Lower leg skin (tissue), 4 donors: ENCODE measurements at regions not wholly inside any gene's neighbourhood (a gene's known extent, or its start where the extent isn't known, plus 50 kb on each side); places are given as distances from the start of the nearest gene placed in this dataset.

Source experiments
- DNase-seq, 2 donors: peaks; one replicate each; pipeline ENCODE4 v3.0.0-alpha.2; 2019; ENCODE audit warnings: low spot score in 2 of 2
- H3K4me3 ChIP-seq: fragments of 200-600 bp; sonication (generic); 2 replicates; pipeline ENCODE4 v1.5.1; 2017; ENCODE audit warnings: mild to moderate bottlenecking, low read depth; ENCODE audit not compliant: poor library complexity, severe bottlenecking
- CTCF ChIP-seq, 3 donors: fragments of 450-650 bp; IDR thresholded peaks; one replicate each; pipeline ENCODE4 v1.5.1; 2016; ENCODE audit warnings: antibody characterized with exemption in 3 of 3, mild to moderate bottlenecking in 3 of 3, moderate library complexity in 2 of 3
- POLR2A ChIP-seq, 2 donors: fragments of 450-650 bp; IDR thresholded peaks; one replicate each; pipeline ENCODE4 v1.6.1; 2016 to 2017; ENCODE audit warnings: antibody characterized with exemption in 2 of 2, mild to moderate bottlenecking in 1 of 2, moderate library complexity in 1 of 2
- WGBS, 2 donors: methylation state at CpG; one replicate each; pipeline ENCODE4 v1.1.5; 2018; 5-methylcytosine and 5-hydroxymethylcytosine counted together
- intact Hi-C: fragments of 100-400 bp; cut with DNase I; formaldehyde crosslinking; loops from one replicate; pipeline ENCODE4 v1.15.0; 2023; ENCODE audit warnings: low total_unique reads

DNA sequence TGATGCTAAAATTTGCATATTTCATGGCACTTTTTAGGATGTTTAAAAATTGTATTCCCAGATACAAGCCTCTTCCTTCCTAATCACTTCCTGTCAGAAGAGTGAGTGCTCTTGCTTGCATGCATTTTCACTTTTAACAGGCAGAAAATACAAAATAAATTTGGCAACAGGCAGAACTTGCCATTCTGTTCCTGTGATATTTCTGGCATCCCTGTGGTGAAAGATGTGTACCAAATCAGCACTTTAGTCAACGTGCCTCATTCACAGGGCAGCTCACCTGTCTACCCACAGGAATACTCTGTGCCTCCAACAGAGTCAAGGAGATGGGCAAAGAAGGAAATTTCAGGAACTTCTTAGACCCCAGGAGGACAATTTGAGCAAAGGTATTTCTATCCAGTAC, 360.9 kb downstream of the AKAIN1 start:
- TF ChIP-seq CTCF (IDR thresholded peaks at IDR 0.05) (no peak), POLR2A (IDR thresholded peaks at IDR 0.05) (no peak)
- intact Hi-C loops, result no loop called here
- WGBS, 2 donors, result 42 to 85% methylated on average over 1 of the region's 1 CpG
- no peak overlapping the region for H3K4me3 ChIP-seq
- DNase-seq, result no peak

- H3K4me3 ChIP-seq, result no peak overlapping the region
- no peak for DNase-seq
- TF ChIP-seq CTCF (IDR thresholded peaks at IDR 0.05), result no peak
- TF ChIP-seq POLR2A (IDR thresholded peaks at IDR 0.05), result no peak
- intact Hi-C loops, result no loop called here
- 33 to 36% methylated on average over 5 of the region's 5 CpGs for WGBS, 2 donors
Measured at GRCh38 chr18:4831791-4832375, 365.2 kb downstream of the AKAIN1 start.

GRCh38 chr18:4831127-4831526, 365.9 kb downstream of the AKAIN1 start:
- no peak for DNase-seq
- intact Hi-C loops, result no loop called here
- TF ChIP-seq POLR2A (IDR thresholded peaks at IDR 0.05) (no peak), CTCF (IDR thresholded peaks at IDR 0.05) (no peak)
- 38 to 42% methylated on average over 2 of the region's 2 CpGs for WGBS, 2 donors
- H3K4me3 ChIP-seq, result no peak overlapping the region

GRCh38 chr18:4823091-4823490, 368.0 kb upstream of the DLGAP1 start:
- TF ChIP-seq CTCF (IDR thresholded peaks at IDR 0.05) (no peak), POLR2A (IDR thresholded peaks at IDR 0.05) (no peak)
- DNase-seq, result no peak
- no peak overlapping the region for H3K4me3 ChIP-seq
- intact Hi-C loops, result no loop called here
- WGBS, 2 donors, result 68 to 79% methylated on average over 3 of the region's 3 CpGs

DNA sequence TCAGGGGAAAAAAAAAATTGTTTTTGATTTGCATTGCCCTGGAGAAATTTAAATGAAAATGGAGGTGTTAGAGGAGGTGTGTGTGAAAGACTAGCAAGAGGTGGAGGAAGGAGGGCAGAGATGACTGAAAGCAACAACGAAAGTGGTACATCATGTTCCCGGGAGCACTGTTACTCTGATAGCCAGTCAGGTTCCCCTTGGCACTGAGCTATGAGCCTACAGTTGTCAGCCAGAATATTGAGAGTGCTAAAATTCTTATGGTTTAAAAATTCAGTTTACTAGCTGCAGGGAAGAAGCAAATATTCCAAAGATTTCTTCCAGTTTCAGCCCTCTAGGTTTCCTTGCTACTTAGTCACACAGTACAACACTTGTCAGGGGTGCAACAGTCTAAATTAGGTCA, 366.7 kb upstream of the DLGAP1 start:
- WGBS, 2 donors, result 38 to 64% methylated on average over 2 of the region's 2 CpGs
- no peak for DNase-seq
- TF ChIP-seq POLR2A (IDR thresholded peaks at IDR 0.05) (no peak), CTCF (IDR thresholded peaks at IDR 0.05) (no peak)
- H3K4me3 ChIP-seq, result no peak overlapping the region
- intact Hi-C loops, result no loop called here

GRCh38 chr18:4817665-4818064, 362.6 kb upstream of the DLGAP1 start:
- TF ChIP-seq CTCF (IDR thresholded peaks at IDR 0.05) (no peak), POLR2A (IDR thresholded peaks at IDR 0.05) (no peak)
- DNase-seq, result no peak
- intact Hi-C loops, result no loop called here
- WGBS, 2 donors, result 61 to 84% methylated on average over 1 of the region's 1 CpG
- H3K4me3 ChIP-seq, result no peak overlapping the region
